ENCODE measurements at regions not wholly inside any gene's neighbourhood (a gene's known extent, or its start where the extent isn't known, plus 50 kb on each side); places are given as distances from the start of the nearest gene placed in this dataset.
A peak's percentile ranks its signal among the peaks of the same experiment; 100 is the strongest.
"Not testable (repeated sequence)": the region's sequence is repeated elsewhere in the genome, so short reads cannot be mapped to it uniquely, and the experiment has no call there.

DNA sequence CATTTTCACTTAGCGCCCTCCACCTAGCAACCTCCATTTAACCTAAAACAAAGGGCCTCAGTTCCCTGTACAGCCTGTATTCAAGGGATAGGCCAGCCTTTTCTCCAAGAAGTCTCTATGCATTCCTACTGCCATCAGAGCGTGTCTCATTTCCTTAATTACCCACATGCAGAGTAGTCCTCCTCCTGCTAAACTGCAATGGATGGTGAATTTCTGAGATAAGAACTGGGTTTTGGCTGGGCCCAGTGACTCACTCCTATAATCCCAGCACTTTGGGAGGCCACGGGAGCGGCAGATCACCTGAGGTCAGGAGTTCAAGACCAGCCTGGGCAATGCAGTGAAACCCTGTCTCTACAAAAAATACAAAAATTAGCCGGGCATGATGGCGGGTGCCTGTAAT is 71.1 kb upstream of the GPR158 start:
- H3K9me3 ChIP-seq (replicated peaks): no peaks in the 10 kb centered on the region
- no peaks in the 10 kb centered on the region for H3K36me3 ChIP-seq
- DNase-seq (ENCODE audit: low read depth in 1 of 2, low spot score in 2 of 2): no peak
- no peak overlapping the region for H3K4me3 ChIP-seq
- H3K4me1 ChIP-seq (replicated peaks): no peaks in the 10 kb centered on the region
- 0 out of 2 replicates have a peak, but pooled peaks cover 11% of the 10 kb centered on the region for H3K27me3 ChIP-seq (replicated peaks)
- no peak overlapping the region for H3K27ac ChIP-seq

DNA sequence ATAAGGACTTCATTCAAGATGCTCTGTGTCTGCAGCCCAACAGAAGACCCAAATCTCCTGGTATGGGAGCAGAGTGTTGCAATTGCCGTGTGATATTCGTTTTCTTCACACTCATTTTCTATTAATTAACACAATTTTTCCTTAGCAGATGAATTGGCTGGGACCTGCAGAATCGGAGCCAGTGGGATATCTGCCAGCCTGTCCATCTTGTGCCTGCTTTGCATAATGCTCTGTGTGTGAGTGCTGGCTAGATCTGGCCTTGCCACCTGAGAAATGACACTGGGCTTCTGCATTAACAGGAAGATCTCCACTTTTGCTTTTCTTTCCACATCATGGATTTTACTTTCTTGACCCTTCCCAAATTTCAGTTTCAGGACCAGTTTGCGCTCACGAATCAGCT is 70.4 kb upstream of the GPR158 start:
- H3K36me3 ChIP-seq: no peaks in the 10 kb centered on the region
- H3K27ac ChIP-seq: no peak overlapping the region
- H3K27me3 ChIP-seq (replicated peaks): 0 out of 2 replicates have a peak, but pooled peaks cover 10% of the 10 kb centered on the region
- H3K4me1 ChIP-seq (replicated peaks): no peaks in the 10 kb centered on the region
- H3K4me3 ChIP-seq: no peak overlapping the region
- DNase-seq (ENCODE audit: low read depth in 1 of 2, low spot score in 2 of 2): no peak
- no peaks in the 10 kb centered on the region for H3K9me3 ChIP-seq (replicated peaks)

- DNase-seq (ENCODE audit: low read depth in 1 of 2, low spot score in 2 of 2): no peak
- Histone ChIP-seq H3K9me3 (replicated peaks) (no peaks in the 10 kb centered on the region), H3K4me1 (replicated peaks) (no peaks in the 10 kb centered on the region), H3K4me3 (no peak overlapping the region), H3K36me3 (no peaks in the 10 kb centered on the region), H3K27ac (no peak overlapping the region), H3K27me3 (replicated peaks) (0 out of 2 replicates have a peak, but pooled peaks cover 8% of the 10 kb centered on the region)
Measured at GRCh38 chr10:25105262-25105661, 69.5 kb upstream of the GPR158 start.

DNA sequence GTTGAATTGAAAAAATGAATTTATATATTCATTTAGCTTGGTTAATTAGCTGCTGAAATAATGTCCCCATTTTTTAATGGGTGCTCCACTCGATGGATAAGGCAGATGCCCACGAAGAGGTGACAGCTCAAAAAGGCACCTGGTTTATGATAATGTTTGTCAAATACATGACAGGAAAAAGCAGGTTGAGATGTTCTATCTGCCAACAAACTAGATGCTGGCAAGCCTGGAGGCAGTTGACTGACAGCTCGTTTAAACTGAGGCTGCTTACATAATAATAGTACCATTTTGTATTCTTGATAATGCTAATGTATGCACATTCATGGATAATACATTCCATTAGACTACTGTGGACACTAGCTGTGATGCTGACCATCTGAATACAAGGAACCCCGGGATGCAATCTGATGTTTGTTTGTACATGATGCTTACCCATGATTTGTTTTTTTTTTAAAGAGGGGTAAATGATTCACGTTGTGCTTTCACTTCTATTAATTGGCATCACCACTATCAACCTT is 69.0 kb upstream of the GPR158 start:
- DNase-seq (ENCODE audit: low read depth in 1 of 2, low spot score in 2 of 2): no peak
- Histone ChIP-seq H3K4me3 (no peak overlapping the region), H3K27ac (no peak overlapping the region)

GRCh38 chr10:25107756-25108155 is 67.0 kb upstream of the GPR158 start:
- Histone ChIP-seq H3K4me1 (replicated peaks) (no peaks in the 10 kb centered on the region), H3K27ac (no peak overlapping the region), H3K27me3 (replicated peaks) (0 out of 2 replicates have a peak, but pooled peaks cover 8% of the 10 kb centered on the region), H3K4me3 (no peak overlapping the region), H3K36me3 (no peaks in the 10 kb centered on the region), H3K9me3 (replicated peaks) (no peaks in the 10 kb centered on the region)
- no peak for DNase-seq (ENCODE audit: low read depth in 1 of 2, low spot score in 2 of 2)

More for the DNA sequence above, 69.0 kb upstream of the GPR158 start:
- Histone ChIP-seq H3K27me3 (replicated peaks) (0 out of 2 replicates have a peak, but pooled peaks cover 8% of the 10 kb centered on the region), H3K4me1 (replicated peaks) (no peaks in the 10 kb centered on the region), H3K9me3 (replicated peaks) (no peaks in the 10 kb centered on the region), H3K36me3 (no peaks in the 10 kb centered on the region)

GRCh38 chr10:25109896-25110295 is 64.9 kb upstream of the GPR158 start:
- not testable (repeated sequence) for H3K4me1 ChIP-seq (replicated peaks); H3K27me3 ChIP-seq (replicated peaks); H3K9me3 ChIP-seq (replicated peaks); H3K4me3 ChIP-seq; H3K27ac ChIP-seq; H3K36me3 ChIP-seq; DNase-seq (ENCODE audit: low read depth in 1 of 2, low spot score in 2 of 2)

DNA sequence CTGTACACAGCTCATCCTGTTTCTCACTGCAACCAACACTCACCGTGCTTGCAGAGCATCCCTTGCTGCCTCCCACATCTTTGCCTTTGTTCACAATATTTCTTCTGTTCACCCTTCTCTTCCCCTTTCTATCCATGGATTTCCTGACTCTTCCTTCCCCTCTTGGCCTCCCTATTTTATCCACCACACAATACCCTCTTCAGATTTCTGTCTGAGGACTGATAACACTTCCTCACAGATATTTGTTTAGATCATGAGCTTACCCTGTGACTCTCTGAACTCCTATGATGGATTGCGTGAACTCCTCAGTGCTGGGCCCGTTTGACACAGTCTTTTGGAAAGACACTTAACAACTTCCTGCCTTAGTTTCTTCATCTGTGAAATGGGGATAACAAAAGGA is 62.8 kb upstream of the GPR158 start:
- Histone ChIP-seq H3K4me1 (replicated peaks) (no peaks in the 10 kb centered on the region; the same call in 1 of the 2 replicates), H3K27ac (no peak overlapping the region), H3K27me3 (replicated peaks) (0 out of 2 replicates have a peak, but pooled peaks cover 6% of the 10 kb centered on the region), H3K36me3 (no peaks in the 10 kb centered on the region), H3K4me3 (no peak overlapping the region), H3K9me3 (replicated peaks) (no peaks in the 10 kb centered on the region)
- no peak for DNase-seq (ENCODE audit: low read depth in 1 of 2, low spot score in 2 of 2)

DNA sequence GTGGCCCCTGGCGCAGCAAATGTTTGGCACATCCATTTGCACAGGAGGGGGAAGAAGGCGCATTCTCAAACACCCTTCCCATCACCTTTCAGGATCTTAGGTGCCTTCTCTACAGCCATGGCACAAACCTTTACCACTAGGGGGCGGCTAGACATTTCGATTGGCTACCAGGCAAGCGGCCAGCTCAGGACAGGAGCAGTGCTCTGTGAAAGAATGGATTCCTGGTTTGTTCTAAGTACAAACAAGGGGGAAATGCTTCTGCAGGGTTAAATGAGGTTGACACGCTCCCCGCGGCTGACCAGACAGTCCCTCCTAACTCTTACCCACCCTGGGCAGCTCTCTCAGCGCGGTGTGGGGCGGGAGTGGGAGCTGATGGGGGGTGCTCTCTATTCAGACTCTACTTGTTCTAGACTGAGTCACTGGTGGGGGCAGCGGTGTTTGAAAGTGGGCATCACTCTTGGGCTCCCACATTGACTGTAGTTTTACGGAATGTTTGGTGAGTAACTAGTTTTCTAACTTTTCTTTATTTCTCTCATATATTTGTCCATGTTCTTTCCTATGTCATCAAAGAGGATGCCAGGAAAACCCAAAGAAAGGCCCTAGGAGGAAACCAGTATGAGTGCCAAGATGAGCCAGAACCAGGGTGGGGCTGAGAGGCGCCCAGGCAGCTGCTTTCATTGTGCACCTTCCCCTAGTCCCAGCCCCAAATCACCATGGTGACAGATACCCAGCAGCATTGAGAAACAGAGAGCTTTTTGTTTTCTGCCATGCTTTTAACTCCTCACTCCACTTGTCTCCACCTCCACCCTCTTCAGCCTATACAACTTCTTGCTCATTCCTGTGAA is 61.4 kb upstream of the GPR158 start:
- no peaks in the 10 kb centered on the region for H3K27me3 ChIP-seq (replicated peaks)
- H3K27ac ChIP-seq: no peak overlapping the region
- no peaks in the 10 kb centered on the region for H3K36me3 ChIP-seq
- peak; percentile 62 to 69 for DNase-seq (ENCODE audit: low read depth in 1 of 2, low spot score in 2 of 2)
- H3K4me1 ChIP-seq (replicated peaks): no peaks in the 10 kb centered on the region; the same call in 1 of the 2 replicates
- H3K4me3 ChIP-seq: no peak overlapping the region
- H3K9me3 ChIP-seq (replicated peaks): no peaks in the 10 kb centered on the region

DNA sequence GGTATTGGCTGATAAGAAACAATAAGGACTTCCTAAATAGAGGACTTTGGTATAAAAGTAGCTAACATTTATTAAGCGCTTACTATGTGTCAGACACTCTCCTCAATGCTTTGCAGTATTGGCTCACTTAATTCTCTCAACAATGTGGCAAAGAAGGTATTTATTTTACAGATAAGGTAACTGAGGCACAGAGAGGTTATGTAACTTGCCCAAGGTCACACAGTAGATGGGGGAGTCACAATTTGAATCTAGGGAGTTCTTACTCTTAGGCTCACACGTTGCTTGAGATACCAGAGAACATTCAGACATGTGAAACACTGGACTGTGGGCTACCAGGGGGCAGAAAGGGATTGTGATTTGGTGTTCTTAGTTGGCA is 60.8 kb upstream of the GPR158 start:
- no peaks in the 10 kb centered on the region for H3K9me3 ChIP-seq (replicated peaks)
- 0 out of 2 replicates have a peak, but pooled peaks cover 2% of the 10 kb centered on the region for H3K27me3 ChIP-seq (replicated peaks)
- no peaks in the 10 kb centered on the region for H3K36me3 ChIP-seq
- no peak for DNase-seq (ENCODE audit: low read depth in 1 of 2, low spot score in 2 of 2)
- H3K4me3 ChIP-seq: no peak overlapping the region
- no peaks in the 10 kb centered on the region; the same call in 1 of the 2 replicates for H3K4me1 ChIP-seq (replicated peaks)
- H3K27ac ChIP-seq: no peak overlapping the region

DNA sequence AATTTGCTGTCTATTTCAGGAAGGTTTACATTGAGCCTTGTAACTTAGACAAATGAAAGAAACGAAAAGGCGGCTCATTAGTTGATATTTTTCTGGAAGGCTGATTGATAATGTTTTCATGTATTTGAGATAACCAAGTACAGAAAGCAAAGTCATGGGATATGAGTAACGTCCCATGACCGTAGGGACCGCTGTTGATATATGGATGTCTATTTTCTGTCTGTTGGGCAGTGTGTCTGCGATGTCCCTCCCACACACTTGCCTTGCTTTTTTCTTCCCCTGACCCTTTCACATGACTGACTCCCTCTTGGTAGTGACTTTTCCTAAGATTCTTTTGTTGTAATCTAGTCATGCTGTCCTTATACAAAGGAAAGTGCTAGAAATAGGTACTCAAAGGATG is 57.0 kb upstream of the GPR158 start:
- Histone ChIP-seq H3K9me3 (replicated peaks) (no peaks in the 10 kb centered on the region), H3K4me3 (no peak overlapping the region), H3K4me1 (replicated peaks) (no peaks in the 10 kb centered on the region; the same call in 1 of the 2 replicates), H3K27me3 (replicated peaks) (0 out of 2 replicates have a peak, but pooled peaks cover 5% of the 10 kb centered on the region), H3K36me3 (no peaks in the 10 kb centered on the region), H3K27ac (no peak overlapping the region)
- DNase-seq (ENCODE audit: low read depth in 1 of 2, low spot score in 2 of 2): no peak

- no peaks in the 10 kb centered on the region for H3K4me1 ChIP-seq (replicated peaks)
- H3K9me3 ChIP-seq (replicated peaks): no peaks in the 10 kb centered on the region
- DNase-seq (ENCODE audit: low read depth in 1 of 2, low spot score in 2 of 2): no peak
Measured at GRCh38 chr10:25120188-25120587, 54.6 kb upstream of the GPR158 start.

More at GRCh38 chr10:25120188-25120587, 54.6 kb upstream of the GPR158 start:
- Histone ChIP-seq H3K27me3 (replicated peaks) (0 out of 2 replicates have a peak, but pooled peaks cover 5% of the 10 kb centered on the region), H3K36me3 (no peaks in the 10 kb centered on the region), H3K4me3 (no peak overlapping the region), H3K27ac (no peak overlapping the region)
